Caco-2 (cell line): ENCODE measurements at regions not wholly inside any gene's neighbourhood (a gene's known extent, or its start where the extent isn't known, plus 50 kb on each side); places are given as distances from the start of the nearest gene placed in this dataset.

Source experiments
- BruUV-seq: library from RNA; stranded (reverse); fragments of 400-500 nt; replicated peaks from 2 replicates; lab custom pipeline; 2021; lab: Mats Ljungman, UMichigan
- CTCF ChIA-PET: fragments of 300-600 bp; sonication (Branson Sonifier 250); formaldehyde crosslinking; loops from one replicate; lab custom pipeline; 2022; ENCODE audit warnings: antibody characterized with exemption; lab: Charles Lee
- POLR2A ChIA-PET: fragments of 300-600 bp; sonication (Branson Sonifier 250); formaldehyde crosslinking; loops from one replicate; lab custom pipeline; 2022; ENCODE audit warnings: antibody characterized with exemption; lab: Charles Lee
- DNase-seq, 2 experiments: peaks; one replicate each; pipeline versions ENCODE4 v3.0.0 to v3.0.0-alpha.2; 2020 to 2022
- H3K27me3 ChIP-seq: replicated peaks from 2 replicates; pipeline ENCODE4 v1.6.0; 2011; ENCODE audit warnings: low read length; ENCODE audit not compliant: control insufficient read depth, insufficient read depth
- H3K36me3 ChIP-seq: 2 replicates; pipeline ENCODE4 v1.5.1; 2011; ENCODE audit warnings: low read length; ENCODE audit not compliant: control insufficient read depth, insufficient read depth
- H3K4me1 ChIP-seq: fragments of 250-450 bp; sonication (Bioruptor Pico); 2 replicates; pipeline ENCODE4 v1.5.1; 2020; ENCODE audit warnings: mild to moderate bottlenecking
- H3K4me3 ChIP-seq: 2 replicates; pipeline ENCODE4 v1.5.1; 2011; ENCODE audit warnings: low read depth, mild to moderate bottlenecking, control low read depth, low read length
- H3K9me3 ChIP-seq: fragments of 250-450 bp; sonication (Bioruptor Pico); 2 replicates; pipeline ENCODE4 v1.5.1; 2020; ENCODE audit warnings: mild to moderate bottlenecking, moderate library complexity
- H3K27ac Mint-ChIP-seq: one replicate; pipeline ENCODE4 v1.8.0; 2022; ENCODE audit warnings: mixed read lengths; ENCODE audit not compliant: unreplicated experiment
- H3K27me3 Mint-ChIP-seq: one replicate; pipeline ENCODE4 v1.8.0; 2022; ENCODE audit warnings: mixed read lengths; ENCODE audit not compliant: insufficient read depth, unreplicated experiment
- H3K36me3 Mint-ChIP-seq: one replicate; pipeline ENCODE4 v1.8.0; 2022; ENCODE audit warnings: mild to moderate bottlenecking, mixed read lengths; ENCODE audit not compliant: insufficient read depth, unreplicated experiment
- H3K4me1 Mint-ChIP-seq: one replicate; pipeline ENCODE4 v1.8.0; 2022; ENCODE audit warnings: low read depth, mixed read lengths; ENCODE audit not compliant: unreplicated experiment
- H3K4me3 Mint-ChIP-seq: one replicate; pipeline ENCODE4 v1.8.0; 2022; ENCODE audit warnings: mild to moderate bottlenecking, moderate library complexity, mixed read lengths; ENCODE audit not compliant: unreplicated experiment
- H3K9me3 Mint-ChIP-seq: one replicate; pipeline ENCODE4 v1.8.0; 2022; ENCODE audit warnings: mixed read lengths; ENCODE audit not compliant: unreplicated experiment
- CTCF ChIP-seq, 2 experiments: fragments of 200-600 bp in 1 of 2; IDR thresholded peaks; 1 replicate in 1 of 2; 2 replicates in 1 of 2; pipeline versions ENCODE4 v1.5.1 to v1.8.0; 2011 to 2022; ENCODE audit warnings: antibody characterized with exemption in 1 of 2, control low read depth in 1 of 2, inconsistent platforms in 1 of 2, low read depth in 1 of 2, low read length in 1 of 2, mild to moderate bottlenecking in 1 of 2, moderate library complexity in 1 of 2; ENCODE audit not compliant: insufficient read depth in 1 of 2, severe bottlenecking in 1 of 2, unreplicated experiment in 1 of 2
- intact Hi-C: fragments of 100-400 bp; cut with micrococcal nuclease; formaldehyde crosslinking; loops from one replicate; pipeline ENCODE4 v1.10.0; 2022; ENCODE audit not compliant: unreplicated experiment

GRCh38 chr5:93327605-93328004, 253.4 kb downstream of the NR2F1-AS1 start:
- Histone ChIP-seq H3K9me3 (no peaks in the 10 kb centered on the region), H3K36me3 (no peaks in the 10 kb centered on the region), H3K27me3 (no peaks in the 10 kb centered on the region), H3K4me3 (no peak overlapping the region), H3K4me1 (no peaks in the 10 kb centered on the region)
- BruUV-seq = no TSS peak
- CTCF ChIA-PET = no interaction called here
- no peak for TF ChIP-seq CTCF (IDR thresholded peaks at IDR 0.05; ENCODE audit: insufficient read depth in 1 of 2, low read depth in 1 of 2, low read length in 1 of 2, severe bottlenecking in 1 of 2, unreplicated experiment in 1 of 2)
- H3K27me3 Mint-ChIP-seq = peaks cover 12% of the 10 kb centered on the region
- intact Hi-C loops = no loop called here
- H3K9me3 Mint-ChIP-seq = no peaks in the 10 kb centered on the region
- no peak overlapping the region for H3K4me3 Mint-ChIP-seq
- POLR2A ChIA-PET = no interaction called here
- no peaks in the 10 kb centered on the region for H3K4me1 Mint-ChIP-seq
- H3K36me3 Mint-ChIP-seq = no peaks in the 10 kb centered on the region
- DNase-seq = no peak
- H3K27ac Mint-ChIP-seq = no peak overlapping the region

GRCh38 chr5:93325946-93326345, 255.1 kb downstream of the NR2F1-AS1 start:
- no peak overlapping the region for H3K27ac Mint-ChIP-seq
- H3K27me3 Mint-ChIP-seq = peaks cover 14% of the 10 kb centered on the region
- H3K36me3 ChIP-seq = no peaks in the 10 kb centered on the region
- no peaks in the 10 kb centered on the region for H3K36me3 Mint-ChIP-seq
- no peaks in the 10 kb centered on the region for H3K27me3 ChIP-seq
- no peak for TF ChIP-seq CTCF (IDR thresholded peaks at IDR 0.05; ENCODE audit: insufficient read depth in 1 of 2, low read depth in 1 of 2, low read length in 1 of 2, severe bottlenecking in 1 of 2, unreplicated experiment in 1 of 2)
- ChIA-PET POLR2A (no interaction called here), CTCF (no interaction called here)
- H3K4me3 ChIP-seq = no peak overlapping the region
- no peaks in the 10 kb centered on the region for H3K9me3 Mint-ChIP-seq
- no TSS peak for BruUV-seq
- intact Hi-C loops = no loop called here
- no peak overlapping the region for H3K4me3 Mint-ChIP-seq
- no peaks in the 10 kb centered on the region for H3K9me3 ChIP-seq
- no peaks in the 10 kb centered on the region for H3K4me1 Mint-ChIP-seq
- DNase-seq = no peak
- H3K4me1 ChIP-seq = no peaks in the 10 kb centered on the region

- CTCF ChIA-PET = no interaction called here
Observed at GRCh38 chr5:93322974-93323860, 257.8 kb downstream of the NR2F1-AS1 start.

More at GRCh38 chr5:93322974-93323860, 257.8 kb downstream of the NR2F1-AS1 start:
- Histone ChIP-seq H3K4me1 (no peaks in the 10 kb centered on the region), H3K9me3 (no peaks in the 10 kb centered on the region), H3K4me3 (no peak overlapping the region), H3K27me3 (no peaks in the 10 kb centered on the region), H3K36me3 (no peaks in the 10 kb centered on the region)
- H3K27ac Mint-ChIP-seq = no peak overlapping the region
- H3K4me3 Mint-ChIP-seq = no peak overlapping the region
- no peaks in the 10 kb centered on the region for H3K4me1 Mint-ChIP-seq
- H3K36me3 Mint-ChIP-seq = no peaks in the 10 kb centered on the region
- no peak for TF ChIP-seq CTCF (IDR thresholded peaks at IDR 0.05; ENCODE audit: insufficient read depth in 1 of 2, low read depth in 1 of 2, low read length in 1 of 2, severe bottlenecking in 1 of 2, unreplicated experiment in 1 of 2)
- H3K27me3 Mint-ChIP-seq = peaks cover 15% of the 10 kb centered on the region
- no peak for DNase-seq
- no TSS peak for BruUV-seq
- POLR2A ChIA-PET = no interaction called here
- no peaks in the 10 kb centered on the region for H3K9me3 Mint-ChIP-seq
- intact Hi-C loops = no loop called here
